ENCODE measurements at regions not wholly inside any gene's neighbourhood (a gene's known extent, or its start where the extent isn't known, plus 50 kb on each side); places are given as distances from the start of the nearest gene placed in this dataset.
A peak's percentile ranks its signal among the peaks of the same experiment; 100 is the strongest.

DNA sequence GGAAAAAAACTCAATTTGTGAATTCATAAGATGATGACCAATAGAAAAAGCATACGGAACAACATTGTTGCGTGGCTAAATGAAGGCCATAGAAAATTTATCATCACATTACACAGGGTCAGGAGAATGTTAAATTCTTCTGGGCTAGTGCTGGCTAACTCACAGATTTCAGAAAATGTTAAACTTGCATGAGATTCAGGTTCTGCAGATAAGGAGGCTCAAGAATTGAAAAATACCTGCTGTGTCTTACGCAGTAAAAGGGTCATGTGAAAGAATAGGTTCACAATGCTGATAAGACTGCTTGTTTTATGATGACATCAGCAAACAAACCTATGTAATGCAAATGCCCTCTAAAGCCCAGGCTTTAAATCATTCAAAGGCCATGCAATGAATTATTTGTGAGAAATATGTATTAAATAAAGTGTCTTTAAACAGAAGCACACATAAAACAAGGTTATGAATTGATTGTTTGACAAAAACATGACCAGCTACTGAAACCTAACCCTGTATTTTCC lies 378.8 kb downstream of the USP25 start:
- 93 to 95% methylated on average over 3 of the region's 3 CpGs for WGBS, 2 donors
- no peak overlapping the region for H3K27ac ChIP-seq
- peaks cover 0 to 3% (median 0%) of the 10 kb centered on the region in 4 donors for H3K9me3 ChIP-seq
- H3K4me3 ChIP-seq = no peak overlapping the region
- peaks cover 0 to 4% (median 0%) of the 10 kb centered on the region in 4 donors for H3K4me1 ChIP-seq
- H3K36me3 ChIP-seq = no peaks in the 10 kb centered on the region
- DNase-seq (ENCODE audit: low spot score in 2 of 2) = no peak
- no peaks in the 10 kb centered on the region for H3K27me3 ChIP-seq
- TF ChIP-seq, protein P1, sequence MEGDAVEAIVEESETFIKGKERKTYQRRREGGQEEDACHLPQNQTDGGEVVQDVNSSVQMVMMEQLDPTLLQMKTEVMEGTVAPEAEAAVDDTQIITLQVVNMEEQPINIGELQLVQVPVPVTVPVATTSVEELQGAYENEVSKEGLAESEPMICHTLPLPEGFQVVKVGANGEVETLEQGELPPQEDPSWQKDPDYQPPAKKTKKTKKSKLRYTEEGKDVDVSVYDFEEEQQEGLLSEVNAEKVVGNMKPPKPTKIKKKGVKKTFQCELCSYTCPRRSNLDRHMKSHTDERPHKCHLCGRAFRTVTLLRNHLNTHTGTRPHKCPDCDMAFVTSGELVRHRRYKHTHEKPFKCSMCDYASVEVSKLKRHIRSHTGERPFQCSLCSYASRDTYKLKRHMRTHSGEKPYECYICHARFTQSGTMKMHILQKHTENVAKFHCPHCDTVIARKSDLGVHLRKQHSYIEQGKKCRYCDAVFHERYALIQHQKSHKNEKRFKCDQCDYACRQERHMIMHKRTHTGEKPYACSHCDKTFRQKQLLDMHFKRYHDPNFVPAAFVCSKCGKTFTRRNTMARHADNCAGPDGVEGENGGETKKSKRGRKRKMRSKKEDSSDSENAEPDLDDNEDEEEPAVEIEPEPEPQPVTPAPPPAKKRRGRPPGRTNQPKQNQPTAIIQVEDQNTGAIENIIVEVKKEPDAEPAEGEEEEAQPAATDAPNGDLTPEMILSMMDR (IDR thresholded peaks at IDR 0.05) = no peak
- no peak for TF ChIP-seq POLR2A (IDR thresholded peaks at IDR 0.05)

DNA sequence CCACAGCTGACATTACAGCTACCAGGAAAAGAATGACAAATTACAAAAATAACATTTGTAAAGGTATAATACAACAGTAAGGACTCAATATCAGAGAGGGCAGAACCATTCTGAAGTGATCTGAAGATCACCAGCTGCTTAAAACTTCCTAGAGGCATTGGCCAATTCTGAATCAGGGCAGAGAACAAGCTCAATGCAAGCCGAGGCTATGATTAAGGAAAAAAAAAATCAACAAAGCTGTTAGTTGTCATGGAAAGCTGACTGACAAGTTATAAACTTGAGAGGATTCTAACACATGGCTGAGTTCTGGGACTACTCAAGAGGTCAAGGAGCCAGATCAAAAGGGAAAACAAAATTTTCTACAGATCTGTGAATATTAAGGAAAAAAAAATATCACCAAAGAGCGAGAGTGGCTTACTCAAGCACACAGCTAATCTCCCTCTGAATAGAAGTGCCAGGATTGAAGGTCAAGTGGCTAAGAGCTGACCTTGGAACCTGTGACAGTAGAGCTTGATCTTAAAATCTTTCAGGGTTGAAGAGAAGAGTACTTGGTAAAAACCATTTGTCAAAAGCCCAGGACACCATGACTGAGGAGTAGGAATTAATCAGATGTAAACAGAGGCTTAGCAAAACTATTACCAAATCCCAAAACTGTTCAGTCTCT lies 383.4 kb downstream of the USP25 start:
- peak overlapping the region in 3 of 4 donors; percentile 37 to 71 (median 40) for H3K27ac ChIP-seq
- TF ChIP-seq EP300 (IDR thresholded peaks at IDR 0.05) (no peak), POLR2A (IDR thresholded peaks at IDR 0.05) (no peak)
- TF ChIP-seq, protein P1 (IDR thresholded peaks at IDR 0.05) = no peak
- no peaks in the 10 kb centered on the region for H3K36me3 ChIP-seq

DNA sequence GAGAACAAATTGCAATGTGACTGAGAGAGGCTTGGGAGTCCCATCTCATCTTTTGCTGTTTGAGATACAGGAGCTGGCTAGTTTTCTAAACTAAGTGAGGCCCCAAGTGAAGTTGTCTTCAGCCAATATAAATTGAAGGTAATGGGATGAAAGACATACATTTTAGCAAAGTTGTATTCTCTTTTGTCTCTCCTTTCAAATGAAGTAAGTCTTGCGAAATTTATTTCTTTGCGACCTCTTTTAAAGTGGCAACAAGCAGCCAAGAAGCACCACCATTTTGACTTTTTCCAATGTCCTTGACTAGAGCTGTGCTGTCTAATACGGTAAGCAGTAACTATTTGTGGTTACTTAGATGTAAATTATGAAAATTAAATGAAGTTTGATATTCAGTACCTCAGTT lies 385.7 kb downstream of the USP25 start:
- H3K36me3 ChIP-seq = no peaks in the 10 kb centered on the region
- WGBS, 2 donors = 96 to 98% methylated on average over 3 of the region's 3 CpGs
- peaks cover 0 to 16% (median 0%) of the 10 kb centered on the region in 4 donors for H3K4me1 ChIP-seq
- H3K27me3 ChIP-seq = no peaks in the 10 kb centered on the region
- peaks cover 0 to 13% (median 0%) of the 10 kb centered on the region in 4 donors for H3K9me3 ChIP-seq
- no peak overlapping the region for H3K27ac ChIP-seq
- H3K4me3 ChIP-seq = no peak overlapping the region
- DNase-seq (ENCODE audit: low spot score in 2 of 2) = no peak
- TF ChIP-seq, protein P1 (IDR thresholded peaks at IDR 0.05) = no peak
- no peak for TF ChIP-seq EP300 (IDR thresholded peaks at IDR 0.05)
- no peak for TF ChIP-seq POLR2A (IDR thresholded peaks at IDR 0.05)

More for the DNA sequence above, 383.4 kb downstream of the USP25 start:
- no peak for DNase-seq (ENCODE audit: low spot score in 2 of 2)
- no peak overlapping the region for H3K4me3 ChIP-seq
- peaks cover 0 to 13% (median 0%) of the 10 kb centered on the region in 4 donors for H3K9me3 ChIP-seq
- H3K27me3 ChIP-seq = no peaks in the 10 kb centered on the region
- H3K4me1 ChIP-seq = peaks cover 0 to 9% (median 0%) of the 10 kb centered on the region in 4 donors
- 33 to 49% methylated on average over 2 of the region's 2 CpGs for WGBS, 2 donors

DNA sequence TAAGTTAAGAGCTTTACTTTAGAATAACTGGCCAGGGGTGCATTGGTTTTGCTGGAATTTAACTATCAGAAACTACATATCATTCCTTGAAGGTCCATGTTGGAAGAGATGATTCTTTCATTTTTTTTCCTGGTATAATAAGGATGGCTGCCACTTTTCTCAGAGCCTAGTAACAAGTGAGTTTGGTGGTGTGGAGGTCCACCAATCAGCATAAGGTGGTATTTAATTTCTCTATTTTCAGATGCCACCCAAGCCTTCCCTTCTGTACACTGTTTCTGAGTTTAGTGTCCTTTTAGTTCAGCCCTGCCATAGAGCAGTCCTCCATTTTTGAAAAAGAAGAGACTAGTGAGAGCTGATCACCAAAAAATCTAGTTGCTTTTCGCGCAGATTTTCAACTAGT lies 386.3 kb downstream of the USP25 start:
- peaks cover 0 to 16% (median 0%) of the 10 kb centered on the region in 4 donors for H3K4me1 ChIP-seq
- H3K36me3 ChIP-seq = no peaks in the 10 kb centered on the region
- peaks cover 0 to 13% (median 0%) of the 10 kb centered on the region in 4 donors for H3K9me3 ChIP-seq
- no peak overlapping the region for H3K4me3 ChIP-seq
- peak overlapping the region in 1 of 4 donors; percentile 26 for H3K27ac ChIP-seq
- H3K27me3 ChIP-seq = no peaks in the 10 kb centered on the region
- WGBS, 2 donors = 93 to 98% methylated on average over 2 of the region's 2 CpGs
- DNase-seq (ENCODE audit: low spot score in 2 of 2) = no peak
- TF ChIP-seq POLR2A (IDR thresholded peaks at IDR 0.05) = no peak
- TF ChIP-seq, protein P1 (IDR thresholded peaks at IDR 0.05) = no peak
- TF ChIP-seq EP300 (IDR thresholded peaks at IDR 0.05) = no peak

DNA sequence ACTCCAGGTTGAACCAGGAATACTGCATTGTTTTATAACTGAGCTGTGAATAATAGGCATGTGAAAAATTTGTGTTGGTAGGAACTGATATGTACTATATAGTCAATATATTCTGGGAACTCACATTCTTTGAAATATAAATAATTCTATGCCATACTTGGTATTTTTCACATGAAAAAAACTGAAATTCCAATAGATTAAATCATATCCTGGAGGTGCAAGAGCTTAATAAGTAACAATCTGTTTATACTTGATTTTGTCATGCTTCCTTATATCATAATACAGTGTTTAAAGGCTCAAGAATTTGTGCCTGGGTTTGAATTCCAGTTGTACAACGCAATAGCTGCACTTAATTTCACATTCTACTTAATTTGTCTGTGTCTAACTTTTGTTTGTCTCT lies 387.0 kb downstream of the USP25 start:
- WGBS, 2 donors = 81 to 87% methylated on average over 1 of the region's 1 CpG
- H3K4me3 ChIP-seq = no peak overlapping the region
- no peaks in the 10 kb centered on the region for H3K36me3 ChIP-seq
- peaks cover 0 to 16% (median 0%) of the 10 kb centered on the region in 4 donors for H3K4me1 ChIP-seq
- no peaks in the 10 kb centered on the region for H3K27me3 ChIP-seq
- peak overlapping the region in 3 of 4 donors; percentile 37 to 56 (median 51) for H3K27ac ChIP-seq
- peaks cover 0 to 13% (median 0%) of the 10 kb centered on the region in 4 donors for H3K9me3 ChIP-seq
- DNase-seq (ENCODE audit: low spot score in 2 of 2) = no peak
- TF ChIP-seq POLR2A (IDR thresholded peaks at IDR 0.05) = no peak
- no peak for TF ChIP-seq EP300 (IDR thresholded peaks at IDR 0.05)
- TF ChIP-seq, protein P1 (IDR thresholded peaks at IDR 0.05) = no peak
